ENCODE measurements at regions not wholly inside any gene's neighbourhood (a gene's known extent, or its start where the extent isn't known, plus 50 kb on each side); places are given as distances from the start of the nearest gene placed in this dataset.
"Not testable (repeated sequence)": the region's sequence is repeated elsewhere in the genome, so short reads cannot be mapped to it uniquely, and the experiment has no call there.

GRCh38 chr5:94066437-94067207, 325.2 kb upstream of the POU5F2 start:
- WGBS, result 94% methylated on average over 2 of the region's 2 CpGs
- TF ChIP-seq EP300 (IDR thresholded peaks at IDR 0.05) (no peak), POLR2A (IDR thresholded peaks at IDR 0.05; ENCODE audit: low read depth) (no peak)
- Histone ChIP-seq H3K27ac (replicated peaks in 1 of 4) (no peak overlapping the region), H3K36me3 (peaks cover 0 to 13% (median 0%) of the 10 kb centered on the region in 4 donors), H3K4me3 (no peak overlapping the region), H3K27me3 (no peaks in the 10 kb centered on the region), H3K9me3 (peaks cover 0 to 37% (median 19%) of the 10 kb centered on the region in 4 donors), H3K4me1 (no peaks in the 10 kb centered on the region)
- DNase-seq (ENCODE audit: extremely low spot score), result no peak
- intact Hi-C loops (cut with DNase I), result no loop called here

GRCh38 chr5:94064025-94064424, 322.6 kb upstream of the POU5F2 start:
- intact Hi-C loops (cut with DNase I), result no loop called here
- peaks cover 0 to 13% (median 0%) of the 10 kb centered on the region in 4 donors for H3K36me3 ChIP-seq
- TF ChIP-seq CTCF (IDR thresholded peaks at IDR 0.05) (no peak), POLR2AphosphoS5 (IDR thresholded peaks at IDR 0.05) (no peak), POLR2A (IDR thresholded peaks at IDR 0.05; ENCODE audit: low read depth) (no peak), EP300 (IDR thresholded peaks at IDR 0.05) (no peak)
- H3K4me3 ChIP-seq, result no peak overlapping the region
- H3K27me3 ChIP-seq, result no peaks in the 10 kb centered on the region
- no peaks in the 10 kb centered on the region for H3K4me1 ChIP-seq
- no peak overlapping the region for H3K27ac ChIP-seq (replicated peaks in 1 of 4)
- DNase-seq (ENCODE audit: extremely low spot score), result no peak
- peaks cover 0 to 37% (median 19%) of the 10 kb centered on the region in 4 donors for H3K9me3 ChIP-seq

- H3K4me3 ChIP-seq, result no peak overlapping the region
- H3K4me1 ChIP-seq, result peaks cover 0 to 11% (median 7%) of the 10 kb centered on the region in 4 donors
- no peaks in the 10 kb centered on the region for H3K27me3 ChIP-seq
- intact Hi-C loops (cut with DNase I), result no loop called here
- H3K36me3 ChIP-seq, result peaks cover 0 to under 1% (median 0%) of the 10 kb centered on the region in 4 donors
- DNase-seq (ENCODE audit: extremely low spot score), result no peak
- no peak for TF ChIP-seq CTCF (IDR thresholded peaks at IDR 0.05)
- no peak for TF ChIP-seq EP300 (IDR thresholded peaks at IDR 0.05)
- no peak for TF ChIP-seq POLR2A (IDR thresholded peaks at IDR 0.05; ENCODE audit: low read depth)
- TF ChIP-seq POLR2AphosphoS5 (IDR thresholded peaks at IDR 0.05), result no peak
- WGBS, result 59% methylated on average over 2 of the region's 2 CpGs
- H3K9me3 ChIP-seq, result no peaks in the 10 kb centered on the region
- H3K27ac ChIP-seq (replicated peaks in 1 of 4), result no peak overlapping the region
Measured at GRCh38 chr5:94057655-94058054, 316.3 kb upstream of the POU5F2 start.

GRCh38 chr5:94057217-94057616, 315.8 kb upstream of the POU5F2 start:
- no peak for DNase-seq (ENCODE audit: extremely low spot score)
- Histone ChIP-seq H3K9me3 (no peaks in the 10 kb centered on the region), H3K27me3 (no peaks in the 10 kb centered on the region), H3K4me1 (peaks cover 0 to 11% (median 7%) of the 10 kb centered on the region in 4 donors), H3K27ac (replicated peaks in 1 of 4) (no peak overlapping the region), H3K4me3 (no peak overlapping the region), H3K36me3 (peaks cover 0 to 5% (median 2%) of the 10 kb centered on the region in 4 donors)
- intact Hi-C loops (cut with DNase I), result no loop called here
- 68% methylated on average over 1 of the region's 1 CpG for WGBS
- TF ChIP-seq CTCF (IDR thresholded peaks at IDR 0.05) (no peak), EP300 (IDR thresholded peaks at IDR 0.05) (no peak), POLR2AphosphoS5 (IDR thresholded peaks at IDR 0.05) (no peak), POLR2A (IDR thresholded peaks at IDR 0.05; ENCODE audit: low read depth) (no peak)

- H3K9me3 ChIP-seq; intact Hi-C loops (cut with DNase I); H3K4me3 ChIP-seq; DNase-seq (ENCODE audit: extremely low spot score); H3K27ac ChIP-seq (replicated peaks in 1 of 4); H3K27me3 ChIP-seq; H3K4me1 ChIP-seq: not testable (repeated sequence)
- peaks cover 5 to 39% (median 23%) of the 10 kb centered on the region in 4 donors for H3K36me3 ChIP-seq
- WGBS, result 94% methylated on average over 10 of the region's 10 CpGs
Measured at GRCh38 chr5:94049307-94049922, 308.0 kb upstream of the POU5F2 start.

Measured in esophagus muscularis mucosa (tissue), 4 donors.